ENCODE measurements at regions not wholly inside any gene's neighbourhood (a gene's known extent, or its start where the extent isn't known, plus 50 kb on each side); places are given as distances from the start of the nearest gene placed in this dataset.

- Histone ChIP-seq H3K9me2 (ENCODE audit: insufficient read depth, low read length) (no peaks in the 10 kb centered on the region), H3K36me3 (ENCODE audit: insufficient read depth, low read length) (no peaks in the 10 kb centered on the region), H3K79me2 (ENCODE audit: insufficient read depth, low read depth, low read length) (no peaks in the 10 kb centered on the region), H3K4me3 (ENCODE audit: low read depth, low read length, poor library complexity, severe bottlenecking) (no peak overlapping the region), H3K27ac (ENCODE audit: low read depth, low read length, poor library complexity, severe bottlenecking) (no peak overlapping the region), H3K4me2 (ENCODE audit: low read length) (no peak overlapping the region), H3K4me1 (ENCODE audit: insufficient read depth, low read length, poor library complexity, severe bottlenecking) (no peaks in the 10 kb centered on the region), H2AFZ (ENCODE audit: low read length) (no peak overlapping the region), H4K20me1 (ENCODE audit: insufficient read depth, low read length) (no peaks in the 10 kb centered on the region), H3K9me3 (ENCODE audit: low read length) (no peaks in the 10 kb centered on the region)
- no TSS peak for BruUV-seq (replicated peaks)
- DNase-seq (ENCODE audit: low spot score) = no peak
- TF ChIP-seq, protein P1, sequence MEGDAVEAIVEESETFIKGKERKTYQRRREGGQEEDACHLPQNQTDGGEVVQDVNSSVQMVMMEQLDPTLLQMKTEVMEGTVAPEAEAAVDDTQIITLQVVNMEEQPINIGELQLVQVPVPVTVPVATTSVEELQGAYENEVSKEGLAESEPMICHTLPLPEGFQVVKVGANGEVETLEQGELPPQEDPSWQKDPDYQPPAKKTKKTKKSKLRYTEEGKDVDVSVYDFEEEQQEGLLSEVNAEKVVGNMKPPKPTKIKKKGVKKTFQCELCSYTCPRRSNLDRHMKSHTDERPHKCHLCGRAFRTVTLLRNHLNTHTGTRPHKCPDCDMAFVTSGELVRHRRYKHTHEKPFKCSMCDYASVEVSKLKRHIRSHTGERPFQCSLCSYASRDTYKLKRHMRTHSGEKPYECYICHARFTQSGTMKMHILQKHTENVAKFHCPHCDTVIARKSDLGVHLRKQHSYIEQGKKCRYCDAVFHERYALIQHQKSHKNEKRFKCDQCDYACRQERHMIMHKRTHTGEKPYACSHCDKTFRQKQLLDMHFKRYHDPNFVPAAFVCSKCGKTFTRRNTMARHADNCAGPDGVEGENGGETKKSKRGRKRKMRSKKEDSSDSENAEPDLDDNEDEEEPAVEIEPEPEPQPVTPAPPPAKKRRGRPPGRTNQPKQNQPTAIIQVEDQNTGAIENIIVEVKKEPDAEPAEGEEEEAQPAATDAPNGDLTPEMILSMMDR (conservative IDR thresholded peaks at IDR 0.05; ENCODE audit: low read length) = no peak
- TF ChIP-seq EZH2phosphoT487 (IDR thresholded peaks at IDR 0.05; ENCODE audit: borderline replicate concordance, low read depth, low read length) = no peak
- ChIA-PET POLR2A (no interaction called here), CTCF (ENCODE audit: unreplicated experiment) (no interaction called here)
- intact Hi-C loops (cut with micrococcal nuclease; ENCODE audit: unreplicated experiment) = no loop called here
Measured at GRCh38 chr13:105445796-105446195, 1089.7 kb downstream of the EFNB2 start.

DNA sequence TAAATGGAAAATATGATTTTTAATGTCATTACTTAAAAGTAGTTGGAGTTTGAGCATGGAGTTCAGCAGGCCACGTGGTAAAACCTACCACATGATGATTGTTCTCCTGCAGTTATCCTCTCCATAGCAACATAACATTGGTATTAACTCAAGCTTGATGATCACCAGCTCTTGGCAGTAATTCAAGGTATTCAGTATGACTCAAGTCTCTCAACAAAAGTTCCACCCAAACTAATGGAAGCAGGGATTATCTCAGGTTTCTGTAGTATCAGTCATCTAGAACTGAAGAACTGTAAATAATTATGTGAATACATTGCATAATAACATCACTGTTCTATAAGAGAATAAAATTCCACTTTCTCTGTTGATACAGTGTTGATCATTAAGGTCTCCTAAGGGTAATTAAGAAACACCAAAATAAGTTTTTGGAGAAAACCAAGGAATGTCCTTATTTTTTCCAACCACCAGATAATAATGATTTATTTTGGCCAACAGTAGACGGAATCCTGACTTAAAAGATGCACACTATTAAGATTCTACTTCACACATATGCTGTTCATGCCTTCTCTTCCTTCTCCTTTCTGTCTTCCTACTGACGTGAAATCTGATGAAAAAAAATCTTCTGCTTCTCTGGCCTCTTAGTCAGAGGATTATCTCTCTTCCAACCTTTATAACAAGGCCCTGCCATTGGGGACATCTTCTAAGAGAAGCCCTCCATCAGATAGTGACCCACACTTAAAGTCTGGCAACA lies 1092.3 kb downstream of the EFNB2 start:
- Histone ChIP-seq H2AFZ (ENCODE audit: low read length) (no peak overlapping the region), H3K27ac (ENCODE audit: low read depth, low read length, poor library complexity, severe bottlenecking) (no peak overlapping the region), H3K9me2 (ENCODE audit: insufficient read depth, low read length) (no peaks in the 10 kb centered on the region), H3K9me3 (ENCODE audit: low read length) (no peaks in the 10 kb centered on the region), H3K4me2 (ENCODE audit: low read length) (no peak overlapping the region), H3K4me1 (ENCODE audit: insufficient read depth, low read length, poor library complexity, severe bottlenecking) (no peaks in the 10 kb centered on the region), H3K79me2 (ENCODE audit: insufficient read depth, low read depth, low read length) (no peaks in the 10 kb centered on the region), H3K36me3 (ENCODE audit: insufficient read depth, low read length) (no peaks in the 10 kb centered on the region), H4K20me1 (ENCODE audit: insufficient read depth, low read length) (no peaks in the 10 kb centered on the region), H3K4me3 (ENCODE audit: low read depth, low read length, poor library complexity, severe bottlenecking) (no peak overlapping the region)
- BruUV-seq (replicated peaks) = no TSS peak
- intact Hi-C loops (cut with micrococcal nuclease; ENCODE audit: unreplicated experiment) = no loop called here
- no peak for TF ChIP-seq EZH2phosphoT487 (IDR thresholded peaks at IDR 0.05; ENCODE audit: borderline replicate concordance, low read depth, low read length)
- TF ChIP-seq, protein P1 (conservative IDR thresholded peaks at IDR 0.05; ENCODE audit: low read length) = no peak
- CTCF ChIA-PET (ENCODE audit: unreplicated experiment) = no interaction called here
- POLR2A ChIA-PET = no interaction called here
- DNase-seq (ENCODE audit: low spot score) = no peak

- Histone ChIP-seq H3K9me3 (ENCODE audit: low read length) (no peaks in the 10 kb centered on the region), H2AFZ (ENCODE audit: low read length) (no peak overlapping the region)
- no peak for DNase-seq (ENCODE audit: low spot score)
Measured at GRCh38 chr13:105442040-105442439, 1093.4 kb downstream of the EFNB2 start.

More at GRCh38 chr13:105442040-105442439, 1093.4 kb downstream of the EFNB2 start:
- intact Hi-C loops (cut with micrococcal nuclease; ENCODE audit: unreplicated experiment) = no loop called here
- BruUV-seq (replicated peaks) = no TSS peak
- Histone ChIP-seq H3K36me3 (ENCODE audit: insufficient read depth, low read length) (no peaks in the 10 kb centered on the region), H3K27ac (ENCODE audit: low read depth, low read length, poor library complexity, severe bottlenecking) (no peak overlapping the region), H3K79me2 (ENCODE audit: insufficient read depth, low read depth, low read length) (no peaks in the 10 kb centered on the region), H4K20me1 (ENCODE audit: insufficient read depth, low read length) (no peaks in the 10 kb centered on the region), H3K4me3 (ENCODE audit: low read depth, low read length, poor library complexity, severe bottlenecking) (no peak overlapping the region), H3K9me2 (ENCODE audit: insufficient read depth, low read length) (no peaks in the 10 kb centered on the region), H3K4me1 (ENCODE audit: insufficient read depth, low read length, poor library complexity, severe bottlenecking) (no peaks in the 10 kb centered on the region), H3K4me2 (ENCODE audit: low read length) (no peak overlapping the region)
- ChIA-PET CTCF (ENCODE audit: unreplicated experiment) (no interaction called here), POLR2A (no interaction called here)
- no peak for TF ChIP-seq EZH2phosphoT487 (IDR thresholded peaks at IDR 0.05; ENCODE audit: borderline replicate concordance, low read depth, low read length)
- TF ChIP-seq, protein P1 (conservative IDR thresholded peaks at IDR 0.05; ENCODE audit: low read length) = no peak

Data from OCI-LY7 (cell line).